Stomach (tissue), 4 donors: ENCODE measurements at regions not wholly inside any gene's neighbourhood (a gene's known extent, or its start where the extent isn't known, plus 50 kb on each side); places are given as distances from the start of the nearest gene placed in this dataset.

Source experiments
- CTCF ChIP-seq, 7 experiments: fragments of 450-650 bp in 4 of 7; fragments of 200-600 bp in 3 of 7; sonication (generic) in 3 of 7; IDR thresholded peaks; one replicate each; pipeline ENCODE4 v1.5.1; 2016 to 2019; ENCODE audit warnings: antibody characterized with exemption in 7 of 7, control low read depth in 2 of 7, mild to moderate bottlenecking in 1 of 7
- POLR2AphosphoS5 ChIP-seq, 3 donors: sonication (generic); formaldehyde crosslinking; IDR thresholded peaks; one replicate each; pipeline ENCODE4 v1.6.1; 2016; ENCODE audit warnings: antibody characterized with exemption in 3 of 3

GRCh38 chr20:55528482-55528881 is 476.8 kb downstream of the CBLN4 start:
- no peak for TF ChIP-seq CTCF (IDR thresholded peaks at IDR 0.05)
- no peak for TF ChIP-seq POLR2AphosphoS5 (IDR thresholded peaks at IDR 0.05)
